ENCODE measurements at regions not wholly inside any gene's neighbourhood (a gene's known extent, or its start where the extent isn't known, plus 50 kb on each side); places are given as distances from the start of the nearest gene placed in this dataset.

DNA sequence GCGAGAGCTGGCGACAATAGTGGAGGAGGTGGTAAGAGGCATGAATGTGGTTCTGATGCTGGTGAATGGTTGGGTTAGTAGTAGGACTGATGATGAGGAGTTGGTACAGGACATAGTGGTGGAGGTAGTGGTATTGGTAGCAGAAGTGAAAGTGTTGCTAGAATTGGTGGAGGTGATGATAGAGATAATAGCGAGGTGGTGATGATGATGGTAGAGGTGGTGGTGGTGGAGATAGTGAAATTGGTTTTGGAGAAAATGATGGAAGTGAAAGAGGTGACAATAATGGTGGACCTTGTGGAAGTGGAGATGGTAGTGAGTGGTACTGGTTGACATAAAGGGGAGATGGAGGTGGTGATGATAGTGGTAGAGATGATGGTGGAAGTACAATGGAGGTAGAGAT is 360.2 kb upstream of the JAG1 start:
- RAD21 ChIA-PET (ENCODE audit: unreplicated experiment), result no interaction called here

GRCh38 chr20:11035211-11035610 is 361.4 kb upstream of the JAG1 start:
- POLR2A ChIA-PET, result no interaction called here
- Histone ChIP-seq H3K27ac (ENCODE audit: control insufficient read depth, insufficient read depth) (no peak overlapping the region), H3K4me2 (ENCODE audit: control insufficient read depth, insufficient read depth) (no peak overlapping the region), H3K36me3 (ENCODE audit: control insufficient read depth in 2 of 2, insufficient read depth in 2 of 2, low read length in 1 of 2) (no peaks in the 10 kb centered on the region), H2AFZ (ENCODE audit: control insufficient read depth, low read depth, low read length) (no peak overlapping the region), H3K79me2 (ENCODE audit: control insufficient read depth, insufficient read depth, low read length) (no peaks in the 10 kb centered on the region), H3K9ac (ENCODE audit: control insufficient read depth, insufficient read depth, low read length) (no peak overlapping the region), H3K9me3 (replicated peaks; ENCODE audit: control insufficient read depth, insufficient read depth, low read length) (no peaks in the 10 kb centered on the region; the same call in 2 of the 3 replicates), H3K4me3 (no peak overlapping the region), H3K4me1 (ENCODE audit: control insufficient read depth, insufficient read depth, low read length) (no peaks in the 10 kb centered on the region), H4K20me1 (ENCODE audit: control insufficient read depth, insufficient read depth) (no peaks in the 10 kb centered on the region), H3K27me3 (replicated peaks in 1 of 2; ENCODE audit: control insufficient read depth in 2 of 2, insufficient read depth in 2 of 2, low read length in 1 of 2) (no peaks in the 10 kb centered on the region)
- no peak for FAIRE-seq
- RAD21 ChIA-PET (ENCODE audit: unreplicated experiment), result no interaction called here
- SMC1A ChIA-PET (ENCODE audit: uncharacterized antibody, unreplicated experiment), result no interaction called here
- in situ Hi-C loops (cut with MboI), result no loop called here
- no peak for ATAC-seq
- CTCF ChIA-PET, result no interaction called here
- no peak for DNase-seq (ENCODE audit: low read depth, low spot score)
- intact Hi-C loops (cut with micrococcal nuclease; ENCODE audit: unreplicated experiment), result no loop called here
- 3% methylated on average over 3 of the region's 3 CpGs for WGBS (ENCODE audit: insufficient coverage, insufficient replicate concordance, low lambda C conversion rate, missing lambda C conversion rate)
- no TSS peak for BruUV-seq (replicated peaks)
- TF ChIP-seq ASH2L (IDR thresholded peaks at IDR 0.05; ENCODE audit: borderline replicate concordance, low read depth) (no peak), NR2F1 (conservative IDR thresholded peaks at IDR 0.05) (no peak), RELA (IDR thresholded peaks at IDR 0.05; ENCODE audit: borderline replicate concordance, partially characterized antibody) (no peak), RBBP5 (conservative IDR thresholded peaks at IDR 0.05) (no peak), CHD1 (IDR thresholded peaks at IDR 0.05; ENCODE audit: low read depth, low read length) (no peak), PML (IDR thresholded peaks at IDR 0.05; ENCODE audit: low read length) (no peak), POLR2AphosphoS5 (IDR thresholded peaks at IDR 0.05; ENCODE audit: low read length) (no peak), NFXL1 (IDR thresholded peaks at IDR 0.05; ENCODE audit: borderline replicate concordance) (no peak)
- TF ChIP-seq, protein P1, sequence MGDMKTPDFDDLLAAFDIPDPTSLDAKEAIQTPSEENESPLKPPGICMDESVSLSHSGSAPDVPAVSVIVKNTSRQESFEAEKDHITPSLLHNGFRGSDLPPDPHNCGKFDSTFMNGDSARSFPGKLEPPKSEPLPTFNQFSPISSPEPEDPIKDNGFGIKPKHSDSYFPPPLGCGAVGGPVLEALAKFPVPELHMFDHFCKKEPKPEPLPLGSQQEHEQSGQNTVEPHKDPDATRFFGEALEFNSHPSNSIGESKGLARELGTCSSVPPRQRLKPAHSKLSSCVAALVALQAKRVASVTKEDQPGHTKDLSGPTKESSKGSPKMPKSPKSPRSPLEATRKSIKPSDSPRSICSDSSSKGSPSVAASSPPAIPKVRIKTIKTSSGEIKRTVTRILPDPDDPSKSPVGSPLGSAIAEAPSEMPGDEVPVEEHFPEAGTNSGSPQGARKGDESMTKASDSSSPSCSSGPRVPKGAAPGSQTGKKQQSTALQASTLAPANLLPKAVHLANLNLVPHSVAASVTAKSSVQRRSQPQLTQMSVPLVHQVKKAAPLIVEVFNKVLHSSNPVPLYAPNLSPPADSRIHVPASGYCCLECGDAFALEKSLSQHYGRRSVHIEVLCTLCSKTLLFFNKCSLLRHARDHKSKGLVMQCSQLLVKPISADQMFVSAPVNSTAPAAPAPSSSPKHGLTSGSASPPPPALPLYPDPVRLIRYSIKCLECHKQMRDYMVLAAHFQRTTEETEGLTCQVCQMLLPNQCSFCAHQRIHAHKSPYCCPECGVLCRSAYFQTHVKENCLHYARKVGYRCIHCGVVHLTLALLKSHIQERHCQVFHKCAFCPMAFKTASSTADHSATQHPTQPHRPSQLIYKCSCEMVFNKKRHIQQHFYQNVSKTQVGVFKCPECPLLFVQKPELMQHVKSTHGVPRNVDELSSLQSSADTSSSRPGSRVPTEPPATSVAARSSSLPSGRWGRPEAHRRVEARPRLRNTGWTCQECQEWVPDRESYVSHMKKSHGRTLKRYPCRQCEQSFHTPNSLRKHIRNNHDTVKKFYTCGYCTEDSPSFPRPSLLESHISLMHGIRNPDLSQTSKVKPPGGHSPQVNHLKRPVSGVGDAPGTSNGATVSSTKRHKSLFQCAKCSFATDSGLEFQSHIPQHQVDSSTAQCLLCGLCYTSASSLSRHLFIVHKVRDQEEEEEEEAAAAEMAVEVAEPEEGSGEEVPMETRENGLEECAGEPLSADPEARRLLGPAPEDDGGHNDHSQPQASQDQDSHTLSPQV (IDR thresholded peaks at IDR 0.05), result no peak

More for the DNA sequence above, 360.2 kb upstream of the JAG1 start:
- Histone ChIP-seq H3K79me2 (ENCODE audit: control insufficient read depth, insufficient read depth, low read length) (no peaks in the 10 kb centered on the region), H3K27ac (ENCODE audit: control insufficient read depth, insufficient read depth) (no peak overlapping the region), H3K4me1 (ENCODE audit: control insufficient read depth, insufficient read depth, low read length) (no peaks in the 10 kb centered on the region), H4K20me1 (ENCODE audit: control insufficient read depth, insufficient read depth) (no peaks in the 10 kb centered on the region), H3K9me3 (replicated peaks; ENCODE audit: control insufficient read depth, insufficient read depth, low read length) (no peaks in the 10 kb centered on the region; the same call in 2 of the 3 replicates), H2AFZ (ENCODE audit: control insufficient read depth, low read depth, low read length) (no peak overlapping the region), H3K27me3 (replicated peaks in 1 of 2; ENCODE audit: control insufficient read depth in 2 of 2, insufficient read depth in 2 of 2, low read length in 1 of 2) (no peaks in the 10 kb centered on the region), H3K9ac (ENCODE audit: control insufficient read depth, insufficient read depth, low read length) (no peak overlapping the region), H3K4me2 (ENCODE audit: control insufficient read depth, insufficient read depth) (no peak overlapping the region), H3K4me3 (no peak overlapping the region), H3K36me3 (ENCODE audit: control insufficient read depth in 2 of 2, insufficient read depth in 2 of 2, low read length in 1 of 2) (no peaks in the 10 kb centered on the region)
- TF ChIP-seq, protein P2, sequence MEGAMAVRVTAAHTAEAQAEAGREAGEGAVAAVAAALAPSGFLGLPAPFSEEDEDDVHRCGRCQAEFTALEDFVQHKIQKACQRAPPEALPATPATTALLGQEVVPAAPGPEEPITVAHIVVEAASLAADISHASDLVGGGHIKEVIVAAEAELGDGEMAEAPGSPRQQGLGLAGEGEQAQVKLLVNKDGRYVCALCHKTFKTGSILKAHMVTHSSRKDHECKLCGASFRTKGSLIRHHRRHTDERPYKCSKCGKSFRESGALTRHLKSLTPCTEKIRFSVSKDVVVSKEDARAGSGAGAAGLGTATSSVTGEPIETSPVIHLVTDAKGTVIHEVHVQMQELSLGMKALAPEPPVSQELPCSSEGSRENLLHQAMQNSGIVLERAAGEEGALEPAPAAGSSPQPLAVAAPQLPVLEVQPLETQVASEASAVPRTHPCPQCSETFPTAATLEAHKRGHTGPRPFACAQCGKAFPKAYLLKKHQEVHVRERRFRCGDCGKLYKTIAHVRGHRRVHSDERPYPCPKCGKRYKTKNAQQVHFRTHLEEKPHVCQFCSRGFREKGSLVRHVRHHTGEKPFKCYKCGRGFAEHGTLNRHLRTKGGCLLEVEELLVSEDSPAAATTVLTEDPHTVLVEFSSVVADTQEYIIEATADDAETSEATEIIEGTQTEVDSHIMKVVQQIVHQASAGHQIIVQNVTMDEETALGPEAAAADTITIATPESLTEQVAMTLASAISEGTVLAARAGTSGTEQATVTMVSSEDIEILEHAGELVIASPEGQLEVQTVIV (IDR thresholded peaks at IDR 0.05; ENCODE audit: borderline replicate concordance, partially characterized antibody), result peak; percentile 20
- TF ChIP-seq PAX8 (IDR thresholded peaks at IDR 0.05) (no peak), HDGF (IDR thresholded peaks at IDR 0.05) (0 out of 2 replicates have a peak, but pooled peaks have one; percentile 25), IKZF2 (IDR thresholded peaks at IDR 0.05) (no peak)
- 62% methylated on average over 3 of the region's 3 CpGs for WGBS (ENCODE audit: insufficient coverage, insufficient replicate concordance, low lambda C conversion rate, missing lambda C conversion rate)
- POLR2A ChIA-PET, result no interaction called here
- DNase-seq (ENCODE audit: low read depth, low spot score) (no peak), ATAC-seq (no peak), FAIRE-seq (no peak)
- intact Hi-C loops (cut with micrococcal nuclease; ENCODE audit: unreplicated experiment) (no loop called here), in situ Hi-C loops (cut with MboI) (no loop called here)
- BruUV-seq (replicated peaks), result no TSS peak
- SMC1A ChIA-PET (ENCODE audit: uncharacterized antibody, unreplicated experiment), result interaction anchor here (0.8 to 1.7 kb wide), 3 partner anchors 12 to 22 kb away, joined by 3 to 5 read pairs (median 3); no protein-coding TSS in a partner anchor
- CTCF ChIA-PET, result no interaction called here

All from GM12878 (cell line).